NOMO-1 treated with DMSO at 0.1 percent for 48 hours (cell line): ENCODE measurements at regions not wholly inside any gene's neighbourhood (a gene's known extent, or its start where the extent isn't known, plus 50 kb on each side); places are given as distances from the start of the nearest gene placed in this dataset.
A peak's percentile ranks its signal among the peaks of the same experiment; 100 is the strongest.

Source experiments
- DNase-seq: peaks from one replicate; lab custom pipeline; 2025; ENCODE audit not compliant: unreplicated experiment; lab: John Stamatoyannopoulos, UW

DNA sequence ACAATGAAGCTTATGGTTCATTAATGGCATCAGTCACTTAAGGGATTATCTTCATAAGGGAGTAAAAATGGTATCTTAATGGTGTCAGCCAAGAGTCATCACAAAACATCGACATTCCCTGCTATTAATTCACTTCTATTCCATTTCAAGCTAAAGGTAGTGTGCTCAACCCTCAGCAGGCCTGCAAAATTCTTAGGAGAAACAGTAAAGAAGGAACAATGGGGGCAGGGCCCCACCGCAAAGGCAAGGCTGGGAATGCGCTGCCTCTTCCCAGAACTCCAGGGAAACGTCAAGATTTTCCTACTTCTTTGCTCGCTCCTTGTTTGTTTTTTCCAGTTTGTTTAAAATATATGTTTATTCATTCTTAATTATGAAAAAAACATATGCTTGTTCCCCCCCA is 187.3 kb upstream of the TSC22D2 start:
- no peak for DNase-seq

DNA sequence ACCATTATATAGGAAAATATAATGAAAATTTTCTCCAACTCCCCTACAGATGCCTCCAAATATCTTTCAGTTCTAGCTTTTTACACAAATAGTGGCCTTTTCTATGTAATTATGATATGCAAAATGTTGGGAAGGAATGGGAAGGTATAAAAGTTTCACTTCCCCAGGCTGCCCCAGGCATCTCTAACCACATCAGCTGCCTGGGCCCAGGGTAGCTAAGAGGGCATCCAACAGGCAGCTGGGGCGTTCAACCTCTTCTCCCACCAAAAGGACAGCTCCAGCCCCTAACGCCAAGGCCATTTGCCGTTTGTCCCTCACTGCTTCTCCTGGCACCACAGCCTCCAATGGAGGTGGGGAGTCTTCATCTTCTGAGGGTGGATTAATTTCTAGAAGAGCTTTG is 188.1 kb upstream of the TSC22D2 start:
- DNase-seq: peak; percentile 56

DNA sequence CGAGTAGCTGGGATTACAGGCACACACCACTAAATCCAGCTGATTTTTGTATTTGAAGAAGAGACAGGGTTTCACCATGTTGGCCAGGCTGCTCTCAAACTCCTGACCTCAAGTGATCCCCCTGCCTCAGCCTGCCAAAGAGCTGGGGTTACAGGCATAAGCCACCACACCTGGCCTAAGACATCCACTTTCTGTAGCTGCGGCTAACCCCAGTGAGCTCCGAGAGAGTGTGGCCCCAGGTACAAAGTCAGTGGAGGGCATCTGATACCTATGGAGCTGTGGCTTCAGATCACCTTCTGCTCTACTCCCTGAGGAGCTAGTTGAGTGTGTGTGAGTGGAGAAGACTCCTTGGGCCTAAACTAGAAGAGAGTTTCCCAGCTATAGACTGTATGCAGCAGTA is 189.3 kb upstream of the TSC22D2 start:
- no peak for DNase-seq

DNA sequence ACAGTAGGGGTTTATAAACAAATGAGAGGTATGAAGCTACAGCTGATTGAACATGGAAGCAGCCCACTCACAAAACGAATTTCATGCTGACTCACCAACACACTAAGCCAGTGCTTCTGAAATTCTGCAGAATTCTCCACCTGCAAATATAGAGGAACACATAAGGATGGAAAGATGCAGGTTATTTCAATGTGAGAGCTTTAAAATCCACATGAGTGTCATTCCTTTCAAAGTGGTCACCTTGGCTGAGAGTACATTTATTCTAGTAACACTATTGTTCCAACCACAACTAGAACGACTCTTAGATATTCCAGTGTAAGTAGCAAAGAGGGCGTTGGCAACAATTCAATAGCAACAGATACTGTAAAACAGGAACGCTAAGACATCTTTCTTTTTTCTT is 189.9 kb upstream of the TSC22D2 start:
- no peak for DNase-seq

DNA sequence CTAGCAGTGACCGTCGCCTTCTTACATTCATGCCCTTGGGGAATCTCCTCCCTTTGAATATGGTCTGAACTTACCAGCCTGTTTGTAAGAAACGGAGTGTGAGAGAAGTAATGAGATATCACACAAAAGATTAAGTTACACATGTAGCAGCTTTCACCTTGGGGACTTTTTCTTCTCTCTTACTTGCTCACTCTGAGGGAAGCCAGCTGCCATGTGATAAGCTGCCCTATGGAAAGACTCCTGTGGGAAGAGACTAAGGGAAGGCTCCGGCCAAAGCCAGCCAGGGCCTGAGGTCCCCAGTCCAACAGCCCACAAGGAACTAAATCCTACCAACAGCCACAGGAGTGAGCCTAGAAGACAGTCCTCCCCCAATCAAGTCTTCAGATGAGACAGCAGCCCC is 190.4 kb upstream of the TSC22D2 start:
- DNase-seq: no peak

DNA sequence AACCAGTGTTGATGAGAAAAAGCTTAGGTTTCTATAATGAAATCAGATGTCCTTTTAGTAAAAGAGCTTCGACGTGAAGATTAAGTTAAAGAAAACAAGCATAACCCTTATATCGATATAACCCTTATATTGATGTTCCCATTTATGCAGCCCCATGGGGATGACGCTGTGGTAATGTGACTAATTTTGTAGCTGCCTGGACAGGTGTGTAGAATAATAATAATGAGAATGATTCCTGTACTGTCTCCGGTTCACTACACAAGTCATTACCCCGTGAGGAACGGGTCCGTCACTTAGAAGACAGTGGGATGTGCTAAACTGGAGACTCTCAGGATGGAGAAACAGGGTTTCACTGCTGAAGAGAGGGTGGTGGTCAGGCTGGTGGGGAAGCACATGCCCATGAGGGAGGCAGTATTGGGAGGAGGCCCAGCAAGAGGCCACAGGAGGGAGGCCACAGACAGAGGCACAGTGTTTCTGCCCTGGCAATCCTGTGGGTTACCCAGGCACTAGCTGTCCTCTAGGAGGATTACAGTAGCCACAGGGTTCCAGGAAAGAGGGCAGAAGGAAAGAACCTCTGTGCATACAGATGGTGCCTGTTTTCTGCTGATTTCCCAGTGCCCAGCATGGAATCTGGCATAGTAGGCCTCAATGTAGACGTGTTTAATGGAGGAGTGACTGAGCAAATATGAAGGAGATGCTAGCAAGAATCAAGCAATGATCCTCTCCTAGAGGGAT is 191.1 kb upstream of the TSC22D2 start:
- DNase-seq: no peak

DNA sequence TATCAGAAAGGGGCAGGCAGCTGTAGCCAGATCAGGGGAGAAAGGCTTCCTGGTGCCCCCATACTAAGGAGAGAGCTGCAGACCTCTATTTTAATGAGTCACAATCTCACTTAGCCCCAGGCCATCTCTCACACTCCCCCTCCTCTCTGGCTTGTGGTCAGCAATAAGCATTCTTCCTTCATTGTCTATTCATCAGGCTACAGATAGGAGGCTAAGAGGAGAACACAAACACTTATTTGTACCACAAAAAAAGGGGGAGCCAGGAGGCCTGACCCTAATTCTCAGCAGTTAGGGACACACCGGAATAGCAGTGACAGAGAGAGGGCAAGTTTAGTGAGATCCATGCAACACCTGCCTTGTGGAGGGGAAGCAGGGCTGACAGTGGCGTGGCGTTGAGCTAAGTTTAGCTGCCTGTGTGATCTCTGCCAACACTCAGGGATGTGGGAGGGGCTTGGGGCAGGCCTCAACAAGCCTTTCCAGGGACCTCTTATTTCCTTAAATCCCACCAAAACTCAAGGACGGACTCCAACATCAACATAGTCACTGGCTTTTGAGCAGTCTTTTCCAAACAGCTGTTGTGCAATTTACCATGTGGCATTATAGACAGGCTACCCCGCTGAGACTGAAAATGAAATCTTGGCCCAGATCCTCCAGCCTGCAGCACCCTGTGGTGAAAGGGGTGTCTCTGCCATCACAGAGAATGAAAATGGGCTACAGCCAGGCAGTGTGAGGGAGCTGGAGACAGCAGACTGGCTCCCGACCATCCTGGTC is 191.9 kb upstream of the TSC22D2 start:
- DNase-seq: no peak

DNA sequence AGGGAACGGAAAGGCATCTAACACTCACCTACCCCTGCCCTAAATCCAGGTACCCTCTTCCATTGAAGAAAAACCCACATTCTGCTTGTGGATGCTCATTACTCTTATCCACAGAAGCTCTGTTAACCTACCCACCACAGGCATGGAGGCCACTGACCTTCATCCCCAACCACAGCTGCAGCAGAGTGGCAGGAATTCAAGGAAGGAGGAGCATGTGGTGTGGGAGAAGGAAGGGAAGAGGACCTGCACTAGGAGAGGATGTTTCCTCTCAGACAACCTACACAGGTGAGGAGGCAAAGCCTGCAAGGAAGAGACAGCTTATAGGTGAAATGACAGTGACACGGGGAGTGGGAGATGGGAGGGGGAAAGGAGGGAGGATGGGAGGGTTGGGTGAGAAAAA is 192.5 kb upstream of the TSC22D2 start:
- no peak for DNase-seq

DNA sequence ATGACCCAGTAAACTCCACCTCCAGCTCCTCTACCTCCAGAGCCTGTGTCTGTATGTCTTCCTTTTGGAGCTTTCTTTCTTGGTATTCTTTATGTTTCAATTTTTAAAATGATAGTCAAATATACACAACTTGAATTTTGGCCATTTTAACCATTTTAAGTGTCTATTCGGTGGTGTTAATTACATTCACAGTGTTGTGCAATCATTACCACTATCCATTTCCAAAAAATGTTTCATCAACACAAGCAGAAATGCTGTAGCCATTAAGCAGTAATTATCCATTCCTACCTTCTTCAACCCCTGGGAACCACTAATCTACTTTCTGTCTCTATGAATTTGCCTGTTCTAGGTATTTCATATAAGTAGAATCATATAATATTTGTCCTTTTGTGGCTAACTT is 194.5 kb upstream of the TSC22D2 start:
- DNase-seq: no peak

DNA sequence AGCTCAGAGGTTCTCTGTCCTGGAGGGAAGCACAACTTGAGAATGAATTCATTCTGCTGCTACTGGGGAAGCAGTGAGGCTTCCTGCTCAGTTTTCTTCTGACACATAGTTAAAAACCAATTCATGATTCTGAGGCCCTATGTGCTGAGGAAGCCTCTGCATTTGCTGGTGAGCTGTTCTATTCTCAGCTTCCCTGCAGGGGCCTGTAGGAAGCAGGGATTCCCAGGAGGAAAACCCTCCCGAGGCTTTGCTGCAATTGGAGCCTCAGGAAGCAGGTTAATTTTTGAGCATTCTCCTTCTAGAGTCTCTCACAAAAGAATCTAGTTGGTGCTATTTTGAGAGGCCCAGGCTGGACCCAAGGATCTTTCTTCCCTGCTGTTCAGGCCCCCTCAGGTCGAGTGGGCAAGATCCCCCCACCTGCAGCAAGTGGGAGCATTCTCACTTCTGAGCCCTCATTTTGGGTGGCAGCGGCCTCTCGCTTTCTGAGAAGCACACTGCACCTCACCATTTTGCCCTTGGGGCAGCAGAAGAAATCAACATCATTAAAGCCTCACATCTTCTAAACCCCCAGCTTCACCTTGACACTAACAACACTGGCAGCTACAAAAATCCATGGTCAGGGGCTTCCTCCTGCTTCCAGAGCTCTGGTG is 197.5 kb upstream of the TSC22D2 start:
- no peak for DNase-seq

DNA sequence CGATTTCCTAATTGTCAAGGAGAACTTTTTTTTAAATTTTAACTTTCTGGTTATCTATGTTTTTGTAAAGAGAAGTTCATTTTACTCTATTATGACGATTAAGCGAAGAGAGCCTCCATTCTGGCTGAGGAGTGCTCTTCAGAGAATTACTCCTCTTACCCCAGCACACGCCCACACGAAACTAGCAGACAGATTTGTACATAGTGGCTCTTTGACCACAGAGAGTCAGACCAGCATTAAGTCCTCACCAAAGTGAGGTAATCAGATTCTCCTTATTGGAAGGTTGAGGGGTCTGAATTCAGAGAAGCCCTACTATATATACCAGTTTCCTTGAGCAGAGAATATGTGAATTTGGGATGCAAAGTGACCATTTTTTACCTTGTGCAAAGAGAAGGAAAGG is 204.8 kb upstream of the TSC22D2 start:
- DNase-seq: no peak

DNA sequence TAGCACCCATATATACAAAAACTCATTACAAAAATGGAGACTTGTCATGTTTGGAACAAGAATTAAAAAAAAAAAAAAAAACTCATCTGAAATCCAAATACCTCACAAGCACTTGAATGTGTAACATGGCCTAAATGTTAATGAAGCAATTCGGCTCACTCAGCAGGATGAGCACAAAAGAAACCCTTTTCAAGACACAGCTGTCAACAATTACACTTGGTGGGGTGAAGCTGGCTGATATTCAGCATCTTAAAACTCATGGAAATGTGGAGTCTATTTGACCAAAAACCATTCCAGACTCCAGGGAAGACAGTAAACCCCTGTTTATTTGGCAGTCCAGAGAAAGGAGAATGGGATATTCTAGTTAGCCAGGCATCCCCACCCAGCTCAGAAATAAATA is 205.4 kb upstream of the TSC22D2 start:
- no peak for DNase-seq

DNA sequence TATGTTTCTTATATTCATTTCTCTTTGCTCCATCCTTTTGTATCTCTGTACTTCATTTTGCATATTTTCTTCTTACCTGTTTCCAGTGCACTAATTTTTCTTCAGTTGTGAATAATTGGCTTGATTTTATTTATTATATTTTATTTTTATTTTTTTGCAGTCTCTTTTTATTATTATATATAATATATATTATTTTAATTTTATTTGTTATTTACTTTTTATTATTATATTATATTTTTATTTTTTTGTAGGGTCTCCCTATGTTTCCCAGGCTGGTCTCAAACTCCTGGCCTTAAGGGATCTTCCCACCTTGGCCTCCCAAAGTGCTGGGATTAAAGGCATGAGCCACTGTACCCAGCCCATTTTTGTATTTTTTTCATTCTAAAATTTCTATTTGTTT is 213.1 kb upstream of the TSC22D2 start:
- DNase-seq: no peak

DNA sequence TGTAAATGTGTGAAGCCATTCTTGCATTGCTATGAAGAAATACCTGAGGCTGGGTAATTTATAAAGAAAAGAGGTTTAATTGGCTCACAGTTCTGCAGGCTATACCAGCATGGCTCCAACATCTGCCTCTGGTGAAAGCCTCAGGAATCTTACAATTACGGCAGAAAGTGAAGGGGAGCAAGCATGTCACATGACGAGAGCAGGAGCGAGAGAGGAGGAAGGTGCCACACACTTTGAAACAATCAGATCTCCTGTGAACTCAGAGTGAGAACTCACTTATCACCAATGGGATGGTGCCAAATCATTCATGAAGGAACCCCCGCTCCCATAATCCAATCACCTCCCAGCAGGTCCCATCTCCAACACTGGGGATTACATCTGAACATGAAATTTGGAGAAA is 213.6 kb upstream of the TSC22D2 start:
- no peak for DNase-seq

DNA sequence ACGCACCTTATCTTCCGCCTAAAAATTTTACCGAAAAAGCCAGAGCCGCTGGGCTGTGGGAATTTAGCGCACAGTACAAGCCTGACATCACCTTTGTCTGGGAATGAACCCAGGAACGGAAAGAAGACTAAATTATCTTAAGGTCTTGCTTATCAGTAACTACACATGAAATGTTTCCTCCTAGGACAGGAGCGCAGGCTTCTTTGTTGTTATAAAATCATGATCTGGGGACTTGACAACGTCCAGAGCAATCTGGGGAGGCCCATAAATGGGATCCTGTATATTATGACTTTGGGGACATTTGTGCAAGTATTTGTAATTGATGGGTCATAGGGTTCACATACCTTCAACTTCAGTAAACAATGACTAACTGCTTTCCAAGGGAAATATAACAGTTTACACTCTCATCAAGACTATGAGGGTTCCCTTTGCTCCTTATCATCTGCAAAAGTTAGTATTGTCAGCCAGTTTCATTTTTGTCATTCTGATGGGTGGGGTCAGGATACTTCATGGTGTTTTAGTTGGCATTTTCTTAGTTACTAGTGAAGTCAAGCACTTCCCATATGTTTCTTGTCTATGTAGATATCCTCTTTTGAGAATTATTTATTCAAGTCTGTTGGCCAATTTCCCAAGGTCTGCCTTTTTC is 213.9 kb upstream of the PFN2 start:
- no peak for DNase-seq

DNA sequence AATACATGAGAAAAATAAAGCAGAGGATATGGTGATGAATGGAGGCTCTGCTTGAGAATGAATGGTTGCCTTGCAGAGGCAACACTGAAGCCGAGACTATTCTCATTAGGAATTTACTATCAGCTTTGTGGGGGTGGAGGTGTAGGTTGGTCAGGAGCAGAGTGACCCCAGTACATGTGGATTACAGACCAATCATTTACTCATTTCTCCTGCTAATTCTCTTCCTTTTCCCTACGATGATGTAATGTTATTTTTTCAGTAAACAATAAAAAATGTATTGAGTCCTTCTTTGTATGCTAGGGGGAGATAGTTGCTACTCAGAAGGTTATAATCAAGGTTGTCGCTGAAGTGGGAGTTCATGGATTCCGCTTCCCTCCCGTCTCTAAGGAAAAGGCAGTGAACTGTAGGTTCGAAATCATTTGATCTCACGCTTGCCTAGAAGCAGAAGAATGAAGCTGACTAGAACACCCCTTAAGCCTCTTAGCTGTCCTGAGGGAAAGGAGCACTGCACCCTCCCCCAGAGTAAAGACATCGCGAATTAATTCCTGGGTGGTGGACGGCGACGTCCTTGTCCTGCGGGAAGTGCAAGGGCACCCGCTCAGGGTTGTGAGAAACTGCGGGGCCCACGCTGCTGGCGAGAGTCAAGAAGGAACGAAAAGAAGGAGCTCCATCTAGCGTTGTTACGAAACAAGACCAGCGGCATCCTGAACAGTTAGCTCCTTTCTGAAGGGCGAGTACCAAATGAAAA is 213.2 kb upstream of the PFN2 start:
- peak; percentile 76 for DNase-seq

DNA sequence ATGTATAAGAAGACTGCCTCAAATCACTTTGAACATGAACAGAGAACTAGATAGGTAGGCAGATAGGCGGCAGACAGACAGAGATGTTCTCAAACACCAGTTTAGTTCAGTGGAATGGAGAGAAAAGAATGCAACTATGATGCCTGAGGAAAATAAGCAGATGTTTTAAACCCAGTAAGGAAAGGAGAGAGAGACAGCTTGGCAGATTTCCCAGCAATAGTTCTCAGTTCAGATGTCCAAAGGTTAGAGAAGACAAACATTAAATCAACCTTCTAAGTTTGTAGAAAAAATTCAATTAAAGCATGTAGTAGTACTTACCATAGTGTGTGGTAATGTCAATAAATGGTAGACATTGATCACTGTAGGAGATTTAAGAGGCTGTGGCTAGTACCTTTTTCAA is 209.6 kb upstream of the PFN2 start:
- no peak for DNase-seq

DNA sequence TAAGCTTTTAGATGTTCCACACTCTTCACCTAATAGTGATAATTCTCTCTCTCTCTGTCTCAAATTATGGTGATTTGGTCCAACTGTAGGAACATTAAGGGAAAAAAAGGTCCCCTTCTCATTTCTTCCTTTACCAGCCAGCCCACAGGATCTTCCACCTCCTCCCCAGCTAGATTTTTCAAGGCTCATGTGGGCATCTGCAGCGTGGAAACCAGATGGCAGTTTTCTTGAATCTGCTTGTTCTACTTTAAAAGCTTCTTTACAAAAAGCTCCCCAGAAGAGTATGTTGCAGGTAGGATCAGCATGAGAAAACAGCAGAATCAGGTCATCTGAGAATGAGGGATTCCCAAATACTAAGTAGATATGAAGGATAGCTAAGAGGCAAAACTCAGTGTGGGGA is 208.6 kb upstream of the PFN2 start:
- no peak for DNase-seq

DNA sequence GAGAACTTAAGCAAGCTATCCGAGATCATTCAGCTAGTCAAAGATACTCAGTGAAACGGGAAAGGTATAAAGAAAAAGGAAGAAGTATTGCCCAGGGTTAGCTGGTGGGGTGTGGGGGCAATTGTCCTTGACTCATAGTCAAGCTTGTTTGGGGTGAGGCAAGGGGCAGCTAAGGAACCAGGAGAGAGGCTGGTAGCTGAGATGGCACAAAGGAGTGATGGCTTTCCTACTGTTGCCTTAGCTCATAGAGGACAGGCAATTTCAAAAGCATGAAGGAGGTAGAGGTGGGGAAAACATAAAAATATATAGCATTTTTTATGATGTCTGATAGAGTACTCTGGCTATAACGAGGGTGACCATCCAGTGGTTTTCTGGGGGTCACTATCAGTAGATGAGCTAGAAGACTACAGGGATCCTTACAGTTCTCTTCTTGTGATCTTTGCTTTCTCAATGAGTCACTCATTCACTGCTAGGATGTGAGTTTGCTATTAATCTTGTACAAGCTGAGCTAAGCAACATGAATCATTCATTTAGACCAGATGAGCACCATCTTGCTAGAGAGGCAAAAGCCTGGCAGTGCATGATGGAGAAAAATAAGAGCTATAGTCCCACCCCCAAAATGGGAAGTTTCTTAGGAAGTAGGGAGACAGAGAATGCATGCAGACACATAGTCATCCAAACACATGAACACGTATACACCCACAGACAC is 207.1 kb upstream of the PFN2 start:
- DNase-seq: no peak

DNA sequence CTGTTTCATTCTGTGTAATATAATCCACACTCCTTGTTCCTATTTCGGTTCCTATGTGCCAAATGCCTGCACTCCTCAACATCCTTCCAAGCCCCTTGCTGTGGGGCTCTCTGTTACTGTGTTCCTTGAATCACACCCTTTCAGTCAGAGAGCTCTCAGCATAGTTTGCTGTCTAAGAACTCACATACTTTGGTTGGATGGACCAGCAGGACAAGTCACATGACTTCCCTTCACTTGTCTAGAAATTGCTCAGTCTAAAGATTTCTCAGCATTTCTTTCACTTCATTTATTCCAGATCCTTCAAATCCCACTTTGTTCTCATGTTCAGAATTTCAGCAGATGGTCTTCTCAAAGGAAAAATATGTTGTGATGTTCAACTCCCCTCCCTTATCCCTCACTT is 203.5 kb upstream of the PFN2 start:
- DNase-seq: no peak
